ENCODE measurements at regions not wholly inside any gene's neighbourhood (a gene's known extent, or its start where the extent isn't known, plus 50 kb on each side); places are given as distances from the start of the nearest gene placed in this dataset.

- TF ChIP-seq ZSCAN30 (CRISPR knock-in tag; IDR thresholded peaks at IDR 0.05): no peak
- no peak for TF ChIP-seq TEF (CRISPR knock-in tag; IDR thresholded peaks at IDR 0.05)
These were observed 485.8 kb upstream of the CADM1 start for GRCh38 chr11:115990004-115990447.

Data from HepG2 (cell line).